Middle frontal gyrus (tissue), 1 donor: ENCODE measurements at regions not wholly inside any gene's neighbourhood (a gene's known extent, or its start where the extent isn't known, plus 50 kb on each side); places are given as distances from the start of the nearest gene placed in this dataset.
"Not testable (repeated sequence)": the region's sequence is repeated elsewhere in the genome, so short reads cannot be mapped to it uniquely, and the experiment has no call there.

Source experiments
- DNase-seq: peaks from one replicate; pipeline ENCODE4 v3.0.0-alpha.2; 2015; ENCODE audit warnings: low spot score; ENCODE audit errors: extremely low spot score

DNA sequence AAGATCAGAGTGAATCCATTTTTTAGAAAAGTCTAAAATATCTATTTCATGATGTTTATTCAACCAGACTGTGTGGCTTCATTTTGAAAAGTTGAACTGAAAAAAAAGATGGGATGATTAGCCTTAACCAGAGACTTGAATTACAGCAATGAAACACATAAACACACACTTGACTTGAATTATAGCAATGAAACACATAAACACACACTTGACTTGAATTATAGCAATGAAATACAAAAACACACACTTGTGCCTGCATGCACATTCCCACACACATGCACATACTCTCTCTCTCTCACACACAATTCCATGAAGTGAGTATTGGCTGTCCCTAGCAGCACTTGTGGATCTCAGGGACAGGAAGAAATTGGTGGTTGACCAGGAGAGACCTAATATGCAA lies 286.8 kb downstream of the USP46 start:
- DNase-seq, result no peak

DNA sequence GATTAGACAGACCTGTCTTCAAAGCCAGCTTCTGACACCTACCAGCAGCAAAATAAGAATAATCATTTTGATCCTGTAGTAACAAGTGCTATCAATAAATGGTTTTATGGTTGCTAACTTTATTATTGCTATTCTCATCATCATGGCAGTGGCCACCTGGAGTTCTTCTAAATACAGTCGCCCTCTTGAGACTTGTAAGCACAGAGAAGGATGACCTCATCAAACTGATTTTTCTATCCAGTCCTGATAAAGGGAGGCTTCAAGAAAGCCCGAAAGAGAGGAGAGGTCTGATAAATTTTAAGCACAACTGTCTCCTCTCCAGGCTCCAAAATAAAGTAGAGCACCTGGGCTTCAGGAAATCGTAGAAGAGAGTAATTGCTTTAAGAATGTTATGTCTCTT lies 286.4 kb downstream of the USP46 start:
- DNase-seq, result no peak

DNA sequence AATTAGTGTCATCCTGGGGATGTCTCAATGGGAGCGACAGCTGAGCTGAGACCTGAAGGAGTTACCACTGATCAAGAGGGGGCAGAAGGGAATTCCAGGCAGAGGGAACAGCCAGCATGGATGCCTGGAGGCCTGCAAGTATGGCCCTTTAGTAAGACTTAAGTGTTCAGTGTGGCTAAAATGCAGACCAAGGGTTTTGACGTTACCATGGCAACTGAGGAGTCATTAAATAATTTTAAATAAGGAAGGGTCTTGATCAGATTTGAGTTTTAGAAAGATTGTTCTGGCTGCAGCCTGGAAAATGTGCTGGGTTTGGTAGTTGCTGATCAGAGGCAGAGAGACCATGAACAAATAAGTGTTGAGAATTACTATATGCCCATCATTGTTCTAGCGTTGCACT lies 285.5 kb downstream of the USP46 start:
- no peak for DNase-seq

DNA sequence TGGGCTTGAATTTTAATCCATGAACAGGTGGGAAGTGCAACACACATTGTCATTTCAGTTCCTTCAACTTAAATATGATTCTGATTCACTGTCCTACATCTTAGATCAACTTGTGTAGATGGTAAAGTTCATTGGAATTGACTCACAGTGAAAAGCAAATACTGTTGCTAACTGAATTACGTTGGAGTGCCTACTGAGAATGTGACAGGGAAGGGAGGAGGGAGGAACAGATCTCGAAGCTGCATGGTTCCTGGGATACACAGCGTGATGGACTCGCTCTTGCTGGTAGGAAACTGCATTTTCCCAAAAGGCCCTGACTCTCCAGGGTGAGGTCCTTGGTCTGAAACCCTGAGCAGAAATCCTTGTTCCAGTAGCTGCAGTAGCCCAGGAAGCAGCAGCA lies 284.2 kb downstream of the USP46 start:
- DNase-seq, result no peak

DNA sequence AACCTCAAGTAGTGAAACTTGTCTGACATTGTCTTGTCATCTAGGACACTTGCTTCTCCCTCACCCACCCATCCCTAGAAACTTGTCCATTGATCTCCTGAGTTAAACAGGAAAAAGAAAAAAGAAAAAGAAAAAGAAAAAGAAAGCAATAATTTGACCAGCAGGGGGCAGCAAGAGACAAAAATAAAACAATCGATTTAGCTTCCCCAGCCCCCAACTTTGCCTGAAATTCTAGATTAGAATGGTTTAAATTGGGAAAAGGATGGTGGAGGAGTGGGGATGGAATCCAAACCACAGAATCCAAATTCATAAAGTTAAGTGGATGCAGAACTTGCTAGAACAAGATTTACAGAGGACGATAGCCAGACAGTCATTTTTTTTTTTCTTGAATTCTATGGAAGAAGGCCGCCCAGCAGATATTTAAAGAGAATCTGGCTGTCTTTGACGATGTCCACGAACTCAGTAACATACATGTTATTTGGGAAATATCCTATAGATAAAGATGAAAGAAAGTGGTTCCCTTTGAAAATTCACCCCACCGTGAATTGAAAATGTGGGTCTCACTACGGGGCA lies 282.9 kb downstream of the USP46 start:
- DNase-seq, result peak; percentile 48

DNA sequence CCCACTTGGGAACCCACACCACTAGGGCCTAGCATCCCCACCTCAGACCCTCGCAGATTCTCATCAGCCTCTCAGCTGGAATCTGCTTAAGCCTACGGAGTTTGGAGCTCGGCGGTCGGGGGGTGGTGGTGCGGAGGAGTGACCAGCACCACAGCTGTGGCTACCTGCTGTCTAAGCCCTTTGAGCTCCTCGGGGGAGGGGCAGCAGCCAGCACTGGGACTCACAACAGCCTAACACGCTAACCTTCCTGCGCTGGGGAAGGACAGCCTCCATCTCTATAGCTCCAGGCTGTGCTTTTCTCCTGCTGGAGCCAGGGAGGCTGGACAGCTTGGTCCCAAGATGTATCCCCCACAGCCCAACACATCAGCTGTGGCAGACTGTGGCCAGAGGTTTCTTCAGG lies 281.5 kb downstream of the USP46 start:
- DNase-seq, result no peak

DNA sequence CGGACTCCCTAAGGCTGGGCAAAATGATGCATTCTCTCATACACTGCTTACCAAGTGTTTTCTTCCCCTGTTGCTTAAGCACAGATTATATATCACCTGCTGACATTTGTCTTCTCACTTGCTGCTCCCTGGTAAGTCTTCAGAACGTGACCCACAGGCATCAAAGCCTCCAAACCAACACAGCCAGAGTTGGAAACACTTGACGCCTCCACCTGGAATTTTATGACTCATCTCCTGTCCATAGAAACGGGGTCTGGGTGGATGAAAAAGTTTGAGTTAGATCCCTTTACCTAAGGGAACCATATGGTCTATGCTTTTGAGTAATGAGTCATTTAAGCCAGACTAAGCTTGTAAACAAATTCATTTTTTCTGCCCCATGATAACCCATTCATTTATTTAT lies 251.6 kb downstream of the USP46 start:
- no peak for DNase-seq

DNA sequence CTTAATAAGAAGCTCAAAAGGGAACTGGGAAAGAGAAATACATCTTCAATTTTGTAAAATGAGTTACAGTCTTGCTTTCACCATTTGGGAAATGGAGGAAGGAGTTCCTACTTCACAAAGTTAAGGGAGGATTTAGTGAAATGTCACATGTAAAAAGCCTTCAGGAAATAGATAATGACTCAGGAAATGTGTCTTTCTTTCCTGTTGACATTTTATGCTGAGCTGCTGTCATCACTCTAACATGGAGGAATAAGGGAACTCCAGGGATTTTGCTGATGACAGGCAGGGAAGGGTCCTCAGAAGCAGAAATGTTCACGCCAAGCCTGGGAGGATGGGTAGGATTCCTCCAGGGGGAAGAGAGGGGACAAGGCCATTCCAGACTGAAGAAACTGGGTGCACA lies 251.1 kb downstream of the USP46 start:
- DNase-seq, result no peak

DNA sequence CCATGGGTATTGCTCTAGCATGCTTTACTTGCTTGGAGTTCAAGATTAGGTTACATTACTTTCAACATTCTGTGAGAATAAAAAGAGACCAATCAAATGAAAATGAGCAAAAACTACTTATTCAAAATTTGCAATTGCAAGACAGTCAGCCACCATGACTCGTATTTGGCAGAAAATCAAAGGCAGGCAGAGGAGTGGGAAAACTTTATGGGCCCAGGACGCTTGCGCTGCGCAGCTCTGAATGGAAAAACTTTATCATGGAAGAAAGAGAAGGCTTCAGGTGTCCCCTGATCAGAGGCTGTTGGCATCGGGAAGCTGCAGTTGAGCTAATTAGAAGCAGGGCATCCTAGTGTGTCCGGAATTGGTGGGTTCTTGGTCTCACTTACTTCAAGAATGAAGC lies 250.6 kb downstream of the USP46 start:
- DNase-seq, result no peak

DNA sequence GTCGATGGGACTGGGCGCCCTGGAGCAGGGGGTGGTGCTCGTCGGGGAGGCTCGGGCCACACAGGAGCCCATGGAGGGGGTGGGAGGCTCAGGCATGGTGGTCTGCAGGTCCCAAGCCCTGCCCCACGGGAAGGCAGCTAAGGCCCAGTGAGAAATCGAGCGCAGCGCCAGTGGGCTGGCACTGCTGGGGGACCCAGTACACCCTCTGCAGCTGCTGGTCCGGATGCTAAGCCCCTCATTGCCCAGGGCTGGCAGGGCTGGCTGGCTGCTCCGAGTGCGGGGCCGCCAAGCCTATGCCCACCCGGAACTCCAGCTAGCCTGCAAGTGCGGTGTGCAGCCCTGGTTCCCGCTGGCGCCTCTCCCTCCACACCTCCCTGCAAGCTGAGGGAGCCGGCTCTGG lies 249.3 kb downstream of the USP46 start:
- not testable (repeated sequence) for DNase-seq

DNA sequence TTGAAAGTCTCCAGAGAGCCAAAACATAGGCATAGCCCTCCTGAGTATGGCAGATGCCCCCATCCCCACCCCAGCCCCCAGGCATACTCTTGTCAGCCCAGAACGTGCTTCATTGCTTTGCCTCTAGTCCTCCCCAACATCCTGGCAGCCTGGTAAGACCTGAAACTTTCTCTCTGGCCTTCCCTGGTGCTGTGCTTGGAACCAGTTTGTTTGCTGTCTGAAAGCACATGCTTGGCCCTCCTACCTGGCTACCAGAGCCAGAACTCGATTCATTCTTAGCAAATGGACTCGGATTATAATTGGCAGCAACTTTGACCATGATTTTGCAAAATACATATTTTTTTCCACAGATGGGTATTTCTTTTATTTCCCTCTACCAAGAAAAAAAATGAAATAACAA lies 248.1 kb downstream of the USP46 start:
- DNase-seq, result no peak

DNA sequence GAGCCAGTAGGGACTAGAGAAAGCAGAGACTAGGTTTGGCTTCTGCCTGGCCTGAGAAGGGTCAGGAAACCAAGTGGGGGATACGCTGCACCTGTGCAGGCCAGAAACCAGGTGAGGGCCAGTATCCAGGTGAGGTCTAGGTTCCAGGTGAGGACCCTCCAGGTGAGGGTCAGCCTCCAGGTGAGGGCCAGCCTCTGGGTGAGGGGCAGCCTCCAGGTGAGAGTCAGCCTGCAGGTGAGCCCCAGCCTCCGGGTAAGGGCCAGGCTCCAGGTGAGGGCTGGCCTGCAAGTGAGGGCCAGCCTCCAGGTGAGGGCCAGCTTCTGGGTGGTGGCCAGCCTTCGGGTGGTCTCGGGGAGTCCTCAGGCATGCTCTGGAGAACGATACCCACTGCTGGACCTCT lies 238.8 kb downstream of the USP46 start:
- DNase-seq, result no peak

DNA sequence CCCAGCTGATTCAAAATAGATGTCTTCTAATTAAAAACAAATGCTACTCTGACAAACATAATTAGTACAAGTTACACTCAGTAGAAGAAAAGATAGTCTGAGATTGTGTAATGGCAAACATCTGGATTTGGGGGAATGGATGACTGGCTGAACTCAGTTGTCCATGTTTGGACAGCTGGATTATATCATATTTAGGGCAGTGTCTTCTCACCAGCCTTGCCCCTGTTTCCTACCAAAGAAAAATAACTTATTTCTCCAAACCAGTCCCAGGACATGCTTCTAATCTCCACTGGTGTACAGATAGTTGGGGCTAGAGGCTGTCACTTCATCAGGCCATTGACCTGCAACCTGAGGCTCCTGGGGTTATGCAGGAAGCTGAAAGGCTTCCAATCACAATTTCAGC lies 237.3 kb downstream of the USP46 start:
- no peak for DNase-seq

DNA sequence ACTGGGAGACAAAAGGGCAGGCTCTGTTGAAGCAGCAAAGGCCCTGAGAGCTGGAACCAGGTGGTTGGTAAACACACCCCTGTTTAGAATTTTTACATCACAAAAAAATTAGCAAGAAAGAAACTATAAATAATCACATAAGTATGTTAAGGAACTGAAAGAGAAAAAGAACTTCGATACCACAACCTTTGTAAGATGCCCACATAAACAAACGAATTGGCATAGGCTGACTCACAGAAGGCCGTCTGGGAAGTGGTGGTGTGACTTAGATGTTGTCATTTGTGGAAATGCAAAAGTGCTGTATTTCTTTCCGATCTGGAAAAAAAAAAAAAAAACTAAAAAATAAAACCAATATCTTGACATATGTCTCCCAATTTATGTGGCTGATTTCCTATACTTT lies 235.1 kb downstream of the USP46 start:
- DNase-seq, result no peak

DNA sequence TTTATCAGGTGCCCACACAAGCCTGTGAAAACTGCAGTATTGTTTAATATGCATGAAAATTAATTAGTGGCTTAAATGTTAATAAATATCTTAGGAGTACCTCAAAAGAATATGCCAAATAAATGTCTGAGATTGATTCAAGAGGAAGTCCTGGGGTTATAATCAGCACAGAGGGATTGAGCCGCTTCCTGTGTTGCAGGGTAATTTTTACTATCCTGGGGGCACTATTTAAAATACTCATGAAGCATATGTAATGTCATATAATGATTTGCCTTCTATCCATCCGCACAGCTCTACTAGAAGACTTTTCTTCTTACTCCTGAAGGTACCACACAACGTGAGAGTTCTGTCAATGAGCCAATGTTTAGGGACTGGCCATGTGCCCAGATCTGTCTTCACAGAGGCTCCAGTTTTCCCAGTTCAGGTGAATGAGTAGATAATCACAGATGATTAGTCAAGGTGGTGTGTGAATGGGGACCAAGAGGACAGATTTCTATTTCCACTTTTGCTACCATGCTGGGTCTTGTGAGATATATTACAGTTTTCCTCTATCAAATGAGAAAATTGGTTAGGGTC lies 233.3 kb downstream of the USP46 start:
- DNase-seq, result no peak

DNA sequence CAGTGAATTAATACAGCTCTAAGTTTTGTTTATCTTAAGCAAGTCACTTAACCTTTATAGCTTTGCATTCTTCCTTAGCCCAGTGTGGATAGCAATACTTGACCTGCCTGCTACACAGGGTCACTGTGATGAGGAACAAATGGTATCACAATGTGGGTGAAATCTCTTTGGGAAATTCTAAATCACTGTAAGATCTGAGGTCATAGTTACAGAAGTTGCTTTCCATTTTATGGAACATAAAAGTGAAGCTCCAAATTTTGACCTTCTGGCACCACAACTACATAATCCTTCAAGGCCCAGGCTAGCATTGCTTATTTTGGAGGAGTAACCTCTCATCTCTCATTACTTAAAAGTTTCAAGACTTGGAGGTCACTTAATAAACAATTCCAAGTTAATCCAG lies 227.7 kb downstream of the USP46 start:
- no peak for DNase-seq

DNA sequence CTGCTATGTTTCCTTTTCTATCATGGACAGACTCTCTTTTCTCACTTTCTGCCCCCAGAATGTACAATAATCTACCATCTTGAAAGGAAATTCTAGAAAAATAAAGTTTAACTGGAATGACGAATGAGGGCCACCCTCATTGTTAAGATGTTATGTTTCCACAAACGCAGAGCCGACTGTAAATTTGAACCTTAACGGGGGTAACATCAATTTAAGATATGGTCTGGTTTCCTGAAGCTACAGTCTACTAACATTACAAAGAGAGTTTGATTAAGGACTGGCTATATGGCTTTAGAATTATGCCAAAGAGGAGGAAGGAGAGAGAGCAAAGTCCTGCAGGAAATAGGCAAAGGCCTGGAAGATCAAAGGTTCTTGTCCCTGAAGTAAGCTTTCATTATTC lies 227.2 kb downstream of the USP46 start:
- no peak for DNase-seq

DNA sequence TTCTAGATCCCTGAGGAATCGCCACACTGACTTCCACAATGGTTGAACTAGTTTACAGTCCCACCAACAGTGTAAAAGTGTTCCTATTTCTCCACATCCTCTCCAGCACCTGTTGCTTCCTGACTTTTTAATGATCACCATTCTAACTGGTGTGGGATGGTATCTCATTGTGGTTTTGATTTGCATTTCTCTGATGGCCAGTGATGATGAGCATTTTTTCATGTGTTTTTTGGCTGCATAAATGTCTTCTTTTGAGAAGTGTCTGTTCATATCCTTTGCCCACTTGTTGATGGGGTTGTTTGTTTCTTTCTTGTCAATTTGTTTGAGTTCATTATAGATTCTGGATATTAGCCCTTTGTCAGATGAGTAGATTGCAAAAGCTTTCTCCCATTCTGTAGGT lies 216.6 kb downstream of the USP46 start:
- DNase-seq, result not testable (repeated sequence)

DNA sequence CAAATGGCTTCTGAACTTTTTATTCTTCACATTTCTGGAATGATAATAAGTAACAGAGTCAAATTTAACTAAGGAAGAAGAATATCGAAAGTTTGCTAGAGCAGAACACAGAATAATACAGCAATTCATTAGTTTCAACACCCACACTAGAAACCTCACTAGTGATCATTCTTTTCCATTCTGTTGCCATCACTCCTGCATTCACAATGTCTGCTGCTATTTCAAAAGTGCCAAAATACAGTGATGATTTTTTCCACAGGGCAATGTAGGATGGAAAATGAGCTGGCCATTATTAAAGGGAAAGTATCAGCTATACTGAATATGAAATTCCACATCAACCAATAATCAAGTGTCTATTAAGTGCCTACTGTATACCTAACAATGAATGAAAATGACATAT lies 186.7 kb downstream of the USP46 start:
- DNase-seq, result no peak

DNA sequence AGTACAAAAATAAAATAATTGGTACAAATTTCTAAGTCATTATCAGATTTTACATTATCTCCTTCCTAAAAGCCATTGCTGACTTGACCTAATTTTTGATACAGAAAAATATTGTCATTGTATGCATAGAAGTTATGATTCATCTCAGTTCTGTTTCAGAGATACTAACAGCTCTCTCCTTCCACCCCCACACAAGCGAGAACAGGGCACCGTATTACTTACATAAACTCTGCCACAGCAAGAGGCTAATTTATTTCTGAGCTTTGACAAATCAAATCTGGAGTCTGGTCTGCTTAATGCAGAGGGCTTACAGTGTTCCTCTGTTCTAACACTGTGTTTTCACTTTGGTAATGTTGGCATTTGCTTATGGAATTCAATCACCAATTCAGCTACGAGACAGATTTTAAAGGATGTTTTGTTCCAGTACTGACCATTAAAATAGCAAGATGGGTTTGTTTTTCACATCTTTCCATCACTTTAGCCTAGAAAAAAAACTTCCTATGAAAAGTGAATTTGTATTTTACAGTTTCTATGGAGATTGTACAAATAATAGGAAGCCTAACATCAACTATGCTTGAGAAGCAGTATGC lies 181.8 kb downstream of the USP46 start:
- peak; percentile 31 for DNase-seq

DNA sequence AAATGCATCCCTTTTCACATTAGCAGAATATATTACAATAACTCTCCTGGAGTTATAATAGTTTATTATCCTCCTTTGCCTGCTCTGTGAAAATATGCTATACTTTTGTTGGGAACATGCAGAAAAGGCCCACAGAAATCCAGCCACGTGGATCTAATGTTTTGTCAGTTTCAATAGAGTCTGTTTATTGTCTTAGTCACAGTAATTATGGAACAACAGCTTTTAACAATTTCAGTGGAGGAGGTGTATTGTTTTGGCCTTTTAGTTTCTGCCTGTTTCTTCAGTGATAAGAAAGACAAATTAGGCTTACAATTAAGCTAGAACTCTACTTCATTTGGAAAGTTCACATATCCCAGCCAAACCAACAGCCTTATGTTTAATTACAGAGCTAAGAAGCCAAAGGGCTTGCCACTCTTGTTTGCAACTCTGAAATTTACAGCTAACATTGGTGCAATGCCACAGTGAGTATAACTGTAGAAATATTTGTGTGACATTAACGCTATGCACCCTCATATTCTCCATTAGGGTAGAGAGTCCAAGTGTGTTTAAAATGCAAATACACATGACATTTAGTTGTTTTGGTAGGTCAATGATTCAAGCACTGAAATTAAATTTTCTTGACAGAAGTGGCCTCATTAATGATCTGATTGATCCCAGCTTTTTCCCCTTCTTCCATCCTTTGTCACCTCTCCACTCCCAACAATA lies 175.8 kb downstream of the USP46 start:
- no peak for DNase-seq

DNA sequence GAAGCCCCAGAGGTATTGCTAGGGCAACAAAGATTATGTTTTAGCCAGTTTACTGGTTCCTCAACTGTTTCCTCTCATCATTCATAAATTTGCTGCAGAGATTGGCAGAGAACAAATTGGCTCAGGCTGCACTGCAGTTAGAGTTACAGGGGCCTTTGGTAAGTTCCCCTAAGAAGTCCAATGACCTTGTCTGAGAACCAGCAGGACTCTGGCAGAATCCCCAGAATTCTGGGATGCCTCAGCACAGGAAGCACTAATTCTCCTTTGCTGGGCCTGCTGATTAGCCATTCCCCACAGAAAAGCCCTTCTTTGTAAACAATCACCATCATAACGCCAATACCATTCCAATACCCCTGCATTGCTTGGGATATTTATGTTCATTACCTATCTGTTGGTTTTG lies 151.3 kb downstream of the USP46 start:
- no peak for DNase-seq
